Fibroblast of skin of right biceps (primary cell): ENCODE measurements at regions not wholly inside any gene's neighbourhood (a gene's known extent, or its start where the extent isn't known, plus 50 kb on each side); places are given as distances from the start of the nearest gene placed in this dataset.

ENCODE experiments used
- DNase-seq: peaks from one replicate; pipeline ENCODE4 v3.0.0-alpha.2; 2013

DNA sequence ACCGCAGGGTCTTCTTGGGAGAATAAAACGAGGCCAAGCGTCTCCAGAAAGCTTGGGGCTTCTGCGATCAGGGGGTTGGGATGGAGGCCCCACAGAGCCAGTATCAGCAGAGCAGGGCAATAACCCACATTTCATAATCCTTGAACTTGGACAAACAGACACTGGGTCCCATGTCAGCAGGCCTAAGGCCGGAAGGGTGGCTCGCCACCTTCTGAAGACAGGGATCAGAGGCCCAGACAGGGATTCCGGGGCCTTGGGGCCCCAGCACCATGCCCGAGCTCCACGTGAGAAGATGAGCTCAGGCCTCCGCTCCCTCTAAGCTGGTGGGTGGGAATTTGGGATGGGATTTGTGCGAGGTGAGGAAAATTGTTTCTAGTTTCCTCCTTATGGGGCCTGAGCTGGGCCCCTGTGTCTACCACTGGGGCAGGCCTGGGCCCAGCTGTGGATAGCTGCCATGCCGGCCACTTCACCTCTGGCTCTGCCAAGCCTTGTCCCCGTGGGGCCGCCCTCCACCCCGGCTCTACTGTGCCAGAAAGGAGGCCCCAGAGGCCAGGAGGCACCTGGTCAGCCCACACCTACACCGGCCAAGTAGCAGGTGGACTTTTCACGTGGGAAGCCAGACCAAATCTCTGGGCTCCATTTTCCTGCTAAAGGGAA is 67.2 kb upstream of the DLK1 start:
- no peak for DNase-seq

DNA sequence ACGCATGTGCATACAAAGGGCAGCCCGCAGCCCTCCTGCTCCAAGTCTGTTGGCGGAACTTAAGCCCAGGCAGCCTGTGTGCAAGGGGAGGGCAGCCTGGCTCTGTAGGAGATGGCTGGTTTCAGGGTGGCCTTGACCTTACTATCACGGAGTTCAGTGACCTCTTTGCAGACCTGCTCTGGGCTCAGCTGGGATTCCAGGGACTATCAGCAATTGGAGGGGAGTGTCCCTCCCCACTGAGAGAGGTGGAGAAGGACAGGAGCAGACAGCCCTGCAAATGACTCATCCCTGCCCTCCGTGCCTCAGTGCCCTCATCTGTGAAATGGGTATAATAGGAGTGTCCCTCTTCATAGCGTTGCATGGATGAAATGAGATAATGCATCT is 66.2 kb upstream of the DLK1 start:
- no peak for DNase-seq

DNA sequence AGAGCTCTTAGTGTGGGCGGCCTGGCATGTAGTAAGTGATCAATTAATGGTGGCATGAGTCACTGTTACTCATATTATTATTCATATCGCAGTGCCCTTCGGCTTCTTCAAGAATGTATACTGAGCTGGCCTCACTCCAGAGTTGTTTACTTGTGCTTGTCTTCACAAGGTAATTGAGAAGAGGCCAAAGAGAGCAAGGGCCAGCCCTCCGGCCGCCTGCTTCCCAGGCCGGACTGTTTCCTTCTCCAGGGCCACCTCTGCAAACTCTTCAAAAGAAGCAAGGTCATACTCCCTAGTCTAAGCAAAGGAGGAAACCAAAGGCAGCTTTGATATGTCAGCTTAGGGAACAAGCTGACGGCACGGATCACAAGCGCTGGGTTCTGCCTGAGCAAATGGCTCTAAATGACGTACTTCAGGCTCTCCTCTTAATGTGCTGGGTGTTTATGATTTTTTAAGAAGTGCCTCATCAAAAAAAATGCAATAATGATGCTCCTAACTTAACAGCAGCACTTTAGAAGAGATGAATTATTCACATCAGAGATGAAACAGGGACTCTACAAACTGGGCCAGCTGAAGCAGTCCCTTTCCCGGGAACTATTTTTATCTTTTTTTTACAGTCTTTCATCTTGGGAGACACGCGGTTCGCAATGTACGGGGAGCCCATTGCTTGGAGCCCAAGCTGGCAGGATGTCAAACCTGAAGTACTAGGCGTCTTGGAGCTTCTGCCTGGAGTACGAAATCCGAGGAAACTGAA is 65.6 kb upstream of the DLK1 start:
- peak; percentile 45 for DNase-seq

DNA sequence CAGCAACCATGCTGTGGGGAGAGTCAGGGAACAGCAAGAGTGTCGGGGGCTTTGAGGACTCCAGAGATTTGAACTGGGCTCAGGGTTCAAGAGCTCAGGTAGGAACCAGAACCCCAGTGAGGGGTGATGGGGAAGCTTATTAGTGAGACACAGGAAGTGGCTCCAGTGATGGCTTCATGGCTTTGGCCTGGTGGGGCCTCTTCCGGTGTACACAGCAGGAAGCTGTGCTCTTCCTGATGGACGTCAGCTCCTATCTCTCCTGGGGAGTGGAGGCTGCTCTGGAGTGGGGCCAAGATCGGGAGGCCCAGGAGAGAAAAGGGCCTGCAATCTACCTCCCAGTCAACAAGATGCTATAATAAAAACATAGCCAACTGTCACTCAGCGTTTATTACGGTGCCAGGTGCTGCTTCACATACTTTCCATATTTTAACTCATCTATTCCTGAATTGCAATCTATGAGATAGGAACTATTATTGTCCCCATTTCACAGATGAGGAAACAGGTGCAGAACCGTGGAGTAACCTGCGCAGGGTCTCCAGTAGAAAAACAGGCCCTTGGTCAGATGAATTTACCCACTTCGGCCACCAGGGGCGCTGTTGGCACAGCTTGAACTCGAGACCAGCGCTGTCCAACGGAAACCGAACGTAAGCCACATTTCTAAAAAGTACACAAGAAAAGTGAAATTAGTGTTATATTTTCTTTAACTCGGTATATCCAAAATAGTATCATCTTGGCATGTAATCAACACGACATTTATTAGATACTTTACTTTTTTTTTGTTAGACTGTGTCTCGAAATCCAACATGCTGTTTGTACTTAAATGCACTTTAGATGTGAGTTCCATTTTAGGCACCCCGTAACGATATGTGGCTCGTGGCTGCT is 63.6 kb upstream of the DLK1 start:
- DNase-seq: peak; percentile 60

DNA sequence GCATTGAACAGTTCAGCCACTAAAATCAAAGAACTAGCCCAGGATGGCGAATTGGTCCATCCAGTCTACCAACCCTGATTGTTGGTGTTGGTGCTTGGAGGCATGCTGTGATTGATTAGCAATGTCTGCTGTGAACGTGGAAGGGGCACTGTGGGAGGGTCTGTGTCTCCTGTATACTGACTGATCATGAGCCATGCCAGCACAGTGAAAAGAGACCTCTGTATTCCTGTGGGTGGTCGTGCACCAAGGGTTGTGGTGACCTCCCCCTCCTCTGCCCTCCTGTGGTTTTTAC is 63.0 kb upstream of the DLK1 start:
- DNase-seq: no peak

DNA sequence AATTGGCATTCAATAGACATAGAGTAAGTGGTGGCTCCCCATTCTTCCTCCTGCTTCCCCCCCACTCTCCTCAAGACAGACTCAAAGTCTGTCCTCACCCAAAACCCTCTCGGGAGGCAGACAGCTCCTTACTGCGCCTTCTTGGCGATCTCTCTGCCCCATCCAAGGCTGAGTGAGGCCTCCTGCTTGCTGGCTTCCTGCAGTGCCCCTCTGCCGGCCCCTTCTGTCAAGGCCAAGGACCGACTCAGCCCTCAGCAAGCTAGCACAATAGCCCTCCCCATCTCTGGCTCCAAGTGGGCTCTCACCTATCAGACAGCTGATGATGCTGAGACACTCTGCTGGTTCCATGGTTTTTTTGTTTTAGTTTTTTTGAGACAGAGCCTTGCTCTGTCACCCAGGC is 62.5 kb upstream of the DLK1 start:
- no peak for DNase-seq

DNA sequence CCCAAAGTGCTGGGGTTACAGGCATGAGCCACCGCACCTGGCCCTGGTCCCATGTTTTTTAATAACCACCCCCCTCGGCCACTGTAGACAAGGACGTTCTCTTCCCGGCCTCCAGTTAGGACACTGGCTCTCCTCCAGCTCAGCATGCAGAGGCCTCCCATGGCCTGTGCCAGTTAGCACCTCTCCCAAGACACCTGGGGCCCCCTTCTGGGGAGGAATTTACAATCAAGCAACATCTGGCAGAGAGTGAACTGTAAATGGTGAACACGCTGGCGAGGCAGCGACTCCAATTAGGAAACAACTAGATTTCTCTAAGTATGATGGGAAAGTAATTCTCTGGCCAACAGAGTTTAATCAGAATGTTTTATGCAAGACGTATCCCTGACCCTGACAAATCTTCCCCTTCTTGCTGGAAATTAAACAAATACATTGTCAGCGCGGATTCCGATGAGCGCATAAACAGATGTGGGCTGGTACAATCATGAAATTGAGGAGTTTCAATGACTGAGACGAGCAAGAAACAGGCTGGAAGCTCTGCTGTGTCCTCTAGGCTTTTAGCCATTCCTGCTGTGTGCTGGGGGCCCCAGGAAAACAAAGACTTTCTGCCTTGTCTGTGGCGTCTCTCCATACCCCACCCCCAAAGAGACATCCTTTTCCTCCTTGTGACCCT is 61.7 kb upstream of the DLK1 start:
- DNase-seq: peak; percentile 54

DNA sequence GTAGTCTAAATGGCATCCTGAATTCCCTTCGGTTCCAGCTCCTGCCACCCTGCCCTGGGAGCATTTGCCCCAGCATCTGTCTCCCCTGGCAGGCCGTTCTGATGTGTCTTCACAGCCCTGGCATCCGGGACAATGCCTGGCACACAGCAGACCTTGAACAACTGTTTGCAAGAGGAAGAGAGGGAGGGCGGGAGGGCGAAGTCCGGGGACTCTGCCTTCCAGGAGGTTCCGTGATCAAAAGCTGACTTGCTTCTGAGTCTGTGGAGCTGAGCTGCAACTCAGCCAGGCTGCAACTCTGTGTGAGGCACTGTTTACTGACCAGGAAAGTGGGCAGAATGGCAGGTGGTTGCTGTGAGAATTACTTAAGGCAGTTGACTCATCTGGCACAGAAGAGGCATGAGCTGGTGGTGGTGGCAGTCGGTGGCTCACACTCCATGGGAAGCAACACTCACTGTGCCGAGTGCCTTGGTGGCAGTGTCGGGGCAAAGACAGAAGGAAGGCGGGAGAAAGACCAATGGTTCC is 61.1 kb upstream of the DLK1 start:
- no peak for DNase-seq

DNA sequence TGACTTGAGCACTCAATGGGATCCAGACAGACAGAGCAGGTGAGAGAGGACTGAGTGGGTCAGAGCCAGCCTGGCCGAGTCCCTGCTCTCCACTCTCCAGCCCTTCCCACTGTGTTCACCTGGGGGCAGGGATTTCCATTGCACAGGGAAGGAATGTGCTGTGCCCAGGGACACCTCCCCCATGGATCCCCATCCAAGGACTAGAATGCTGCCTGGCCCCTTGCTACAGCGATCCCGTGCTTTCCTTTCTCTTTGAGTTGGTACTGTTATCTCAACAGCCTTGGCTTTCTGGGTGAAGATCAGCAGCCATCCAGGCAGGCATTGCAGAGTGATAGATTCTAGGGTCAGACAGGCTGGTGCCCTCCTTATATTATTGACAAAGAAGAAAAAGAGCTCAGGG is 60.3 kb upstream of the DLK1 start:
- DNase-seq: no peak

DNA sequence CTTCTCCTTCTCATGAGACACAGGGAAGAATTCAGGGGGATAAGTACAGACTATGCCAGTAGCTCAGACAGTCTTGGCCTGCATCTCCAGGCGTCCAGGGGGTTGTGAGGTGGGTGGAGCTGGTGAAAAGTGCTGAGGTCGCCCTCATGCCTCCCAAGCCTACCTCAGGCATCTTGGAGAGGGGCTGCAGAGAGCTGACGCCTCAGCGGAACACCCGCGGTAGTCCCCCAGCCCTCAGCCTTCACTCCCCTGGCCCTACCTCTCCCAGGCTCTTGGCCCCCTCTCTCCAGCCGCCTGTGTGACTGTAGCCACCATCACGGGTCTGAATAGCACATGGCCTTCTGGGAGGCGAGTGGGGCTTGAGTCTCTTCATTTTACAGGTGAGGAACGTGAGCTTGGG is 59.8 kb upstream of the DLK1 start:
- DNase-seq: no peak

DNA sequence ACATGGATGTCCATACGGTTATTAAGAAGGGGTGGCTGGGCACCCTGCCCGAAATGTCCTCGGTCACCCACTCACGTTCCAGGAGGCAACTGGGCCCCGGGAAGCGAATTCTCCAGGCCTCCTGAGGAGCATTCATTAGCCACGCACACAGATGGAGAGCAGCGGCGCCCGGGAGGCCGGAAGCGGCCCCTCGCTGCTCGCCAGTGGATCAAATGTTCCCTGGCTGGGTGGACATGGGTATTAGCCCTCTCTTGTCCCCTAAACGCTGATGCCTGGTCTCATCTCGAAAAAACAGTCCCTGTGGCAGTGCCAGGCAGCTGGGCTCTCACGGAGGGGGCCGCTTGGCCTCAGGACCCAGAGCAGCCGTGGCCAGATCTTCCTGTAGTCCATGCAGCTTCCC is 59.0 kb upstream of the DLK1 start:
- no peak for DNase-seq

DNA sequence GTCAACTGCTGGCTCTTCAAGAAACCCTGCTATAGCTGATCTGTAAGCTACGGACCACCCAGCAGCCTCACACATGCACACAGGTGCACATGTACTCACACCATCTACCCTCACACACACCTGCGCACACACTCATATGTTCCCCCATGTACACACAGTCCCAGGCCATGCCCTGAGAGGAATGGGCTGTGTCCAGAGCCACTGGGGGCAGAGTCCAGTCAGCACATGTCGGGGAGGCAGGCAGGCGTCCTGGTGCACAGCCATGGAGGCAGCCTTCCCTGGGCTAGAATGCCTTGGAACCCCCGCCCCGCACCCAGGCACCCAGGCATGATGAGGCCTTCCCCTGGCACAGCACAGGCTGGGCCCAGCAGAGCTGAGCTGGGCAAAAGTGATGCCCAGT is 58.3 kb upstream of the DLK1 start:
- DNase-seq: no peak

DNA sequence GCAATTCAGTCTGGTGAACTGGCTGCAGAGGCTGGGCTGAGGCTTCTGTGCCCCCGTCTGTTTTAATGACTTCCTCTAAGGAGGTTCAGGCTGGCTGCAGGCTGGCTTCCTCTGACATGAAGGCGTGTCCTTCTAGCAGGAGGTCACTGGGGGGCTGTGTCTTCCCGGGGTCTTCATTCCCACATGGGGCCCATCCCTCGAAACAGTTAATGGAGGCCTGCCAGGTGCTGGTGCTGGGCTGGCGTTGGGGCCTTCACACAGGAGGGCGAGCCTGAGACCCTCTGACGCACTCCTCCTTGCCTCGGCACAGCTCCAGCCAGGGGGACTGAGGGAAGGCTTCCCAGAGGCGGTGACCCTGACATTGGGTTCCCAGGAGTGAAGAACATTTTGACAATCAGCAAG is 57.7 kb upstream of the DLK1 start:
- DNase-seq: no peak

DNA sequence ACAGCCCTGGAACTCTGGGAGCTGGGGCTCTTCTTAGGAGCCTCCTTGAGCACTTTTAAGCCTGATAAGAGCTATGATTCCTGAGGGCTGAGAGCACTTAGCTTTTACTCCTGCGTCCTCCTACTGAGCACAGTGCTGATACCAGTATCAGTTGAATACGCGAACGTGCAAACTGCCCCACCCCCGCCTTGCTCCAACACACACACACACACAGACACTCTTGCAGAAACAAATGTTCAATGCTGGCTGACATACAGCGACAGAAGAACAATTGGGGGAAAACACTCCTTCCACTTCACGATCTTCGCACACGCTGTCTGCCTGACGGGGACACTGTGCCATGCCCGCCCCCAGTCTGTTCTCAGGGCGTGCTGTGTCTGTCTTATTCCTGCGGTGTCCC is 57.2 kb upstream of the DLK1 start:
- DNase-seq: no peak

DNA sequence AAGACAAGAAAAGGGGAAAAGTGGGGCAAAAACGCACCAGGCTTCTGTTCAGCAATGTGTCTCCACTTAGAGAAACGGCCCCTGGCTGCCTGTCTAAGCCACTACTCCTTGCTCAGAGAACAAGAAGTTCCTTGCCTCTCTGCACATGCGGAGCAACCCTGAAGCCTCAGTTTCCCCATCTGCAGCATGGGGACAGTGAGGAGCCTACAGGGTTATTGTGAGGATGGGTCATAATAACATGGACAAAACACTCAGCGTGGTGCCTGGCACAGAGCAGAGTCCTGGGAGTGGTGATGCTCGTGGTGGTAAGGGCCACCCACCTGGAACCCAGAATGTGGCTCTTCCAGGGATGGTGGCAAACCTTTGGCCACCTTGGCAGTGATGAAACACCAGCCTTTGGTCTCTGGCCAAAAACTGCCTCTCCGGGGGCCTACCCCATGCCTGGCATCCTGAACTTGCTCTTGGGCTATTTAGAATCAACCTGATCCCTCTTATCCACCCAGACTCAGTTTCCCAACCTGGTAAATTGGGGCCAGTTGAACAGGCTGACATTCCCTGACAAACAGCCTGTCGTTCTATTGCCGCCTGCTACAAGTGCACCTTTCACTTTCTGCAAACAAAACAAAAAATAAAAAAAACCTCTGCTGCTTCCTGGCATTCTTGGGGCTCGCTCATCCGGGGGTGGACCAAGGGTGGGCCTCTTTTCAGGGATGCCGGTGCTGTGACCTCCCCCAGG is 56.5 kb upstream of the DLK1 start:
- DNase-seq: no peak

DNA sequence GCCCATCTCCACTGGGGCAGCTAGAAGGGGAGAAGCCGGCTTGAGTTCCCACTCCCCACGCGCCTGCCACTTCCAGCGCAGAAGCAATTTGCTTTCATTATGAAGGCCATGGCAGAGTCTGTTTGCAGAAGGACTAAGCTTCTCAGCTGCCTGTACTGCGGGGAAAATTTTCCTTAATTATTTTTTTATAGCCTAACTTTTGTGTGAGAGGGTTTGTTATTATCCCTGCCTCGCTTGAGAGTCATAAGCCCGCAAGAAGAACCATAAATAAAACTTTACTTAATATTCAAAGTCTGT is 56.0 kb upstream of the DLK1 start:
- no peak for DNase-seq

DNA sequence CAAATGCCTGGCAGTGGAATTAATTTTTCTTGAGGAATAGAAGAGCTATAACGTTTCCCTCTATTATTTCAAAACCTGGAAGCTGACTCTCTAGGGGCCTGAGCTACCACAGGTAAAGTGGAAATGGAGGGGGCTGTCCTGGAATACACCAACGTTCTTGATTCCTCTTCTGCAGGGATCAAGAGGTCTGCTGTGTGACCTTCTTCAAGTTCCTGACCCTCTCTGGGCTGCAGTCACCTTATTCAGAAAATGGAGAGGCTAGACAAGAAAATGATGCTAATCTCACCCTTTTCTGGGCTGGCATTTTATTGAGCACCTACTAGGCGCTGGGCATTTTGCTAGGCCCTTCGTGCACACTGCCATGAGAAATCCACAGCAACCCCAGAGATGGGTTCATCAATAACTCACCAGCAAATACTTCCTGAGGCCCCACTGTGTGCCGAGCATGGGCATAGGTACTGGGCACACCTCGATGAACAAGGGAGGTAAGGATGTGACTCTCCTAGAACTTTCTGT is 55.2 kb upstream of the DLK1 start:
- no peak for DNase-seq

DNA sequence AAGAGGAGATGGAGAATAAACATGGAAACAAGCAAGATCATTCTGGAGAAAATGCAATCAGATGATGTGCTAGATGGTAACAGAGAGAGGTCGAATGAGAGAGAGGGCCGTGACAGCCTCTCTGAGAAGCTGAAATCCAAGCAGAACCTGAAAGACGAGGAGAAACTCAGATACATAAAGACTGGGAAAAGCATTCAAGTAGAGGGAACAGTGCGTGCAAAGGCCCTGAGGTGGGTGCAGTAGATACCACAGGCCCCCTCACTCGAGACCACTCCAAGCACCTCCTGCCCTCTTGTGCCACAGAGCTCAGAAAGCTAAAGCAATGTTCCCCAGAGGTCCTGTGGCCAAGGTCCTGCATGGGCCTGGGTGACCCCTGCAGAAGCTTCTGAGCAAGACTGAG is 54.8 kb upstream of the DLK1 start:
- no peak for DNase-seq

DNA sequence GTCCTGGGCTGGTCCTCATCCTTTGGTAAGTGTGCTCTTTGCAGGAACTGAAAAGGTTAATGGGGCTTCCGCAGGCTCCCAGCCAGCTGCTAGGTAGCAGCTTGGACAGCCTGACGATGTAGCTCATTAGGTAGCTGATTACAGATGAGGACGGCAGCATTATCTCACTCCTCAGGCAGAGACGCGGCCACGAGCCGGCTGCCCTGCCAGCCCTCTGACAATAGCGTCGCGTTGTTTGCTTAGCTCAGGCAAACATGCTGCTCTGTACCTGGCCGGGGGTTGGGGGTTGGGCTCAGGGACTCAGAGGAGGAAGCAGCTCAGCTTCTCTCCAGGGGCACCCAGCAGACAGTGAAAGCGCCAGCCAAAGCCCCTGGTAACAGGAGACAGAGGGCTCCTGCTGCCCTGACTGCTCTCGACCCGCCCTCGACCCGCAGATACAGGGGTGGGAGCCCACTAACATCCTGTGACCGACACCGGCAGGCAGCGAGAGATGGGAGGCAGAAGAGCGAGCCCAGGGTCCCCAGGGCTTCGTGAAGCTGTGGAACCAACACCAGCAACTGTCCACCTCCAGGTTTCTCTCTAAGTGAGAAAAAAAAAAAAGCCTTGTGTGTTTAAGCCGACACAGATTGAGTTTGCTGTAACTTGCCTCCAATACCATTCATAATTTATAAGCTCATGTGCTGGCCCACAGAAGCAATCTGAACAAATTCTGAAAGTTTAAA is 53.4 kb upstream of the DLK1 start:
- DNase-seq: no peak

DNA sequence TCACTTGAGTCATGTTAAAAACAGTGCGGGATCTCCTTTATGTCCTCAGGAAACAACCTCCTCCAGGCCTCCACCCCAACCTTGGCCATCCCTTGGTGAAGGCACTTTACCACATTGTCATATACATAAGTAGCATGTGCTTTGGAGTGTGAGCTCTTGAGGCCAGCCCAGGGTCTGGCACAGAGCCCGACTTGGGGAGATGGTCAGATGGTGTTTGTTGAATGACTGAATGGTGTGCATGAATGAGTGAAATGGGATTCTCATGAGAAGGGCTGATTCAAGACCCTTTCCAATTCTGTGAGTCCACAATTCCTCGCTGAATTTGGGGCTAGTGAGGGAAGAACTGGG is 52.9 kb upstream of the DLK1 start:
- DNase-seq: no peak

DNA sequence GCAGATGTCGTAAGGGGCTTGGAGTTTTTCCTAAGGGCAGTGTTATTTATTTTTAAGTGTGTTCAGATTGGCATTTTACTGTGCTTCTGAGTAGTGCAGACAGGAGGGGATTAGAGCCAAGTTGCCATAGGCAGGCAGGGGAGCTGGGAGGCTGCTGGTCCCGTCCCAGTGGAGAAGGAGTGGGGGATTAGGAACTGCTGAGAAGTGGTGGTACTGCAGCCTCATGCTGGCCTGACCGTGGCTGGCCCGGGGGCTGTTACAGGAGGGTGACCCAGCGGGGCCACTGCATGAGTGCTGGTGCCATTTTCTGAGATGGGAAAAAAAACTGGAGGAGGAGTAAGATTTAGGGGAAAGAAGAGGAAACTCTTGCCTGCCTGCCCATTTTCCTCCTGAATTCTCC is 52.3 kb upstream of the DLK1 start:
- no peak for DNase-seq
